HepG2 (cell line): ENCODE measurements at regions not wholly inside any gene's neighbourhood (a gene's known extent, or its start where the extent isn't known, plus 50 kb on each side); places are given as distances from the start of the nearest gene placed in this dataset.

Experiments used
- ATAC-seq: fragments of 200-7000 bp; cut with Tn5 transposase; 3 replicates; pipeline ENCODE4 v1.9.1; 2020; ENCODE audit warnings: mild to moderate bottlenecking, moderate library complexity
- BruUV-seq: library from RNA; stranded (reverse); fragments of 400-500 nt; replicated peaks from 2 replicates; lab custom pipeline; 2021; lab: Mats Ljungman, UMichigan
- CTCF ChIA-PET: fragments of 300-600 bp; formaldehyde crosslinking; extraction: SDS; loops from one replicate; lab custom pipeline; 2021; ENCODE audit warnings: low total read pairs, inconsistent platforms, low intra/inter-chr PET ratio; lab: Yijun Ruan, JAX
- POLR2A ChIA-PET: fragments of 350-600 bp; sonication (Branson Sonifier 250); formaldehyde crosslinking; loops from one replicate; lab custom pipeline; 2020; ENCODE audit warnings: antibody characterized with exemption, inconsistent platforms; lab: Yijun Ruan, JAX
- DNase-seq: peaks from one replicate; pipeline ENCODE4 v3.0.0-alpha.2; 2015; ENCODE audit warnings: low spot score
- FAIRE-seq: peaks from 3 replicates; lab custom pipeline; 2011; peaks lifted over from hg19 to GRCh38; lab: Jason Lieb, UNC
- H2AFZ ChIP-seq: one replicate; pipeline ENCODE4 v1.6.1; 2011; ENCODE audit warnings: low read length, inconsistent platforms
- H3K27ac ChIP-seq: fragments of 300-600 bp; 3 replicates; pipeline ENCODE4 v1.8.0; 2011; ENCODE audit warnings: mixed run types, mild to moderate bottlenecking, mixed read lengths, low read length, inconsistent platforms; ENCODE audit not compliant: insufficient read depth; ENCODE audit errors: extremely low read length
- H3K27me3 ChIP-seq, 2 experiments: fragments of 200-600 bp in 1 of 2; 2 replicates in 1 of 2; 3 replicates in 1 of 2; pipeline versions ENCODE4 v1.6.0 to v1.8.0; 2011; ENCODE audit warnings: low read length in 2 of 2, mild to moderate bottlenecking in 2 of 2, moderate library complexity in 2 of 2, inconsistent platforms in 1 of 2; ENCODE audit not compliant: insufficient read depth in 2 of 2, control insufficient read depth in 1 of 2
- H3K36me3 ChIP-seq, 2 experiments: fragments of 200-600 bp in 1 of 2; replicated peaks in 1 of 2; 2 replicates in 1 of 2; 3 replicates in 1 of 2; pipeline versions ENCODE4 v1.5.1 to v1.8.0; 2011; ENCODE audit warnings: low read length in 2 of 2, inconsistent platforms in 1 of 2; ENCODE audit not compliant: insufficient read depth in 2 of 2, control insufficient read depth in 1 of 2
- H3K4me1 ChIP-seq: 2 replicates; pipeline ENCODE4 v1.5.1; 2012; ENCODE audit warnings: low read length, inconsistent platforms; ENCODE audit not compliant: insufficient read depth
- H3K4me2 ChIP-seq: 2 replicates; pipeline ENCODE4 v1.6.0; 2011; ENCODE audit warnings: low read depth, low read length, inconsistent platforms
- H3K4me3 ChIP-seq, 3 experiments: fragments of 200-600 bp in 1 of 3; sonication (generic), shearing (Covaris generic) in 1 of 3; replicated peaks in 1 of 3; 2 replicates each; pipeline ENCODE4 v1.5.1; 2011 to 2016; ENCODE audit warnings: low read length in 3 of 3, inconsistent platforms in 2 of 3, low read depth in 2 of 3, mild to moderate bottlenecking in 2 of 3, control low read depth in 1 of 3, mixed read lengths in 1 of 3; ENCODE audit not compliant: insufficient read depth in 1 of 3
- H3K79me2 ChIP-seq: one replicate; pipeline ENCODE4 v1.6.1; 2011; ENCODE audit warnings: low read length, inconsistent platforms; ENCODE audit not compliant: insufficient read depth
- H3K9ac ChIP-seq: 2 replicates; pipeline ENCODE4 v1.6.0; 2011; ENCODE audit warnings: mild to moderate bottlenecking, low read depth, low read length, inconsistent platforms; ENCODE audit not compliant: insufficient read depth
- H3K9me3 ChIP-seq: 2 replicates; pipeline ENCODE4 v1.5.1; 2012; ENCODE audit warnings: mild to moderate bottlenecking, low read length
- H4K20me1 ChIP-seq: 2 replicates; pipeline ENCODE4 v1.6.0; 2011; ENCODE audit warnings: inconsistent platforms, mild to moderate bottlenecking, low read length, moderate library complexity; ENCODE audit not compliant: insufficient read depth
- AHDC1 ChIP-seq: sonication (generic); formaldehyde crosslinking; IDR thresholded peaks from 2 replicates; pipeline ENCODE4 v1.5.1; 2020; ENCODE audit warnings: mild to moderate bottlenecking, missing genetic modification reagents, borderline replicate concordance
- ATF2 ChIP-seq: sonication (generic); formaldehyde crosslinking; IDR thresholded peaks from 2 replicates; pipeline ENCODE4 v1.4.0; 2020; ENCODE audit warnings: missing genetic modification reagents
- ESRRA ChIP-seq: sonication (generic); formaldehyde crosslinking; IDR thresholded peaks from 2 replicates; pipeline ENCODE4 v1.5.1; 2020; ENCODE audit warnings: mild to moderate bottlenecking, low read depth, missing genetic modification reagents
- GATA4 ChIP-seq: sonication (generic); IDR thresholded peaks from 2 replicates; pipeline ENCODE4 v1.6.1; 2016; ENCODE audit warnings: antibody characterized with exemption, low read depth, borderline replicate concordance
- HMGA1 ChIP-seq: sonication (generic); formaldehyde crosslinking; conservative IDR thresholded peaks from 2 replicates; pipeline ENCODE4 v1.4.0; 2020; ENCODE audit warnings: missing genetic modification reagents
- YY1 ChIP-seq: IDR thresholded peaks from 2 replicates; pipeline ENCODE4 v1.6.1; 2011; ENCODE audit warnings: low read length, low read depth, moderate library complexity, mild to moderate bottlenecking; ENCODE audit not compliant: insufficient read depth, insufficient replicate concordance
- ZNF20 ChIP-seq: sonication (generic); formaldehyde crosslinking; IDR thresholded peaks from 2 replicates; pipeline ENCODE4 v1.4.0; 2020; ENCODE audit warnings: mild to moderate bottlenecking, moderate library complexity, missing genetic modification reagents
- ZNF317 ChIP-seq: sonication (generic); formaldehyde crosslinking; IDR thresholded peaks from 2 replicates; pipeline ENCODE4 v1.5.0; 2020; ENCODE audit warnings: mild to moderate bottlenecking, missing genetic modification reagents
- ZNF501 ChIP-seq: sonication (generic); formaldehyde crosslinking; IDR thresholded peaks from 2 replicates; pipeline ENCODE4 v1.5.1; 2020; ENCODE audit warnings: mild to moderate bottlenecking, moderate library complexity, missing genetic modification reagents
- ZNF543 ChIP-seq: sonication (generic); formaldehyde crosslinking; IDR thresholded peaks from 2 replicates; pipeline ENCODE4 v1.4.0; 2020; ENCODE audit warnings: mild to moderate bottlenecking, missing genetic modification reagents
- ZNF878 ChIP-seq: sonication (generic); formaldehyde crosslinking; IDR thresholded peaks from 2 replicates; pipeline ENCODE4 v1.8.1; 2023; ENCODE audit warnings: mild to moderate bottlenecking, missing genetic modification reagents, moderate library complexity
- WGBS: methylation state at CpG from one replicate; pipeline ENCODE4 v1.1.6; 2017; ENCODE audit warnings: low lambda C conversion rate; 5-methylcytosine and 5-hydroxymethylcytosine counted together
- in situ Hi-C: cut with HindIII; loops from 2 replicates; pipeline ENCODE4 v1.10.0; 2017; ENCODE audit warnings: low pct_unique_long_range_greater_than_20kb; ENCODE audit not compliant: extremely low pct_ligation_motif_present
- intact Hi-C: fragments of 100-400 bp; cut with micrococcal nuclease; formaldehyde crosslinking; loops from one replicate; pipeline ENCODE4 v1.10.0; 2022; ENCODE audit not compliant: unreplicated experiment
- TF ChIP-seq, protein P1 (sequence below), 2 experiments: IDR thresholded peaks; 2 replicates each; pipeline ENCODE4 v1.6.1; 2011 to 2012; ENCODE audit warnings: low read length in 2 of 2, borderline replicate concordance in 1 of 2, low read depth in 1 of 2, mild to moderate bottlenecking in 1 of 2, moderate library complexity in 1 of 2

DNA sequence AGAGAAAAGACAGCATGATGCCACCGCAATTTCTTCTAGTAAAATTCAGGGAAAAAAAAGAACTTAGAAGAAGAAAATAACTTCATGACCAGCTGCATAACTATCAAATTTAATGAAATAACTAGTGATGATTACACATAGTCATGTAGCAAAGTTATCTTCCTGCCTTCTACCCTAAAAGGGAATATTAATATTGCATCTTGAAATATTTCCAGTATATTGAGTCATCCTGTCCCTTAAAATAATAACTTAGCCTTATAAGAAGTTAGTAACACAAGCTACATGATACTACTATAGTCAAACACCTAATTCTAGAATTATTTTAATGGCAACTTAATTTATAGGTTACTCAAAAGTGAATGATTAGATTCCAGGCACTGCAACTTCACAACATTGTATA lies 289.2 kb downstream of the KLF12 start (continued):
- TF ChIP-seq, protein P1, sequence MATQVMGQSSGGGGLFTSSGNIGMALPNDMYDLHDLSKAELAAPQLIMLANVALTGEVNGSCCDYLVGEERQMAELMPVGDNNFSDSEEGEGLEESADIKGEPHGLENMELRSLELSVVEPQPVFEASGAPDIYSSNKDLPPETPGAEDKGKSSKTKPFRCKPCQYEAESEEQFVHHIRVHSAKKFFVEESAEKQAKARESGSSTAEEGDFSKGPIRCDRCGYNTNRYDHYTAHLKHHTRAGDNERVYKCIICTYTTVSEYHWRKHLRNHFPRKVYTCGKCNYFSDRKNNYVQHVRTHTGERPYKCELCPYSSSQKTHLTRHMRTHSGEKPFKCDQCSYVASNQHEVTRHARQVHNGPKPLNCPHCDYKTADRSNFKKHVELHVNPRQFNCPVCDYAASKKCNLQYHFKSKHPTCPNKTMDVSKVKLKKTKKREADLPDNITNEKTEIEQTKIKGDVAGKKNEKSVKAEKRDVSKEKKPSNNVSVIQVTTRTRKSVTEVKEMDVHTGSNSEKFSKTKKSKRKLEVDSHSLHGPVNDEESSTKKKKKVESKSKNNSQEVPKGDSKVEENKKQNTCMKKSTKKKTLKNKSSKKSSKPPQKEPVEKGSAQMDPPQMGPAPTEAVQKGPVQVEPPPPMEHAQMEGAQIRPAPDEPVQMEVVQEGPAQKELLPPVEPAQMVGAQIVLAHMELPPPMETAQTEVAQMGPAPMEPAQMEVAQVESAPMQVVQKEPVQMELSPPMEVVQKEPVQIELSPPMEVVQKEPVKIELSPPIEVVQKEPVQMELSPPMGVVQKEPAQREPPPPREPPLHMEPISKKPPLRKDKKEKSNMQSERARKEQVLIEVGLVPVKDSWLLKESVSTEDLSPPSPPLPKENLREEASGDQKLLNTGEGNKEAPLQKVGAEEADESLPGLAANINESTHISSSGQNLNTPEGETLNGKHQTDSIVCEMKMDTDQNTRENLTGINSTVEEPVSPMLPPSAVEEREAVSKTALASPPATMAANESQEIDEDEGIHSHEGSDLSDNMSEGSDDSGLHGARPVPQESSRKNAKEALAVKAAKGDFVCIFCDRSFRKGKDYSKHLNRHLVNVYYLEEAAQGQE (IDR thresholded peaks at IDR 0.05; ENCODE audit: borderline replicate concordance in 1 of 2, low read depth in 1 of 2, low read length in 2 of 2): no peak
- TF ChIP-seq ZNF543 (CRISPR knock-in tag): no peak
- TF ChIP-seq ZNF317 (CRISPR knock-in tag): no peak

DNA sequence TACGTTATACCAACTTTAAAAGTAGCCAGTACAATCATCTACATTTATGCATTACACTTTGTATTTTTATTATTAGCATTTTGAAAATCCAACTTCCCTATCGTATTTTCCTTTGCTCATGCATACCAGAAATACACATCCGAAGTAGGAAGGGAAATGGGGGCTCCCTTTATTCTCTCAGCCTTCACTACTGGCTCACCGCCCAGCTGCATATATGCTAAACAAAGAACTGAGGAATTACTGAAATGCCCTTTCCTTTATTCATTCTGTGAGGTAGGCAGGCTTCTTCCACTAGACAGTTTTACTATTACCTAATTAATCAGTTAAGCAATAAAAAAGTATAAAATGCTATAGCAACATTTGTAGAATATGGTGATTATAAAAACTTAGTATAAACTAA lies 291.6 kb downstream of the KLF12 start:
- WGBS: 68% methylated on average over 4 of the region's 4 CpGs
- no TSS peak for BruUV-seq
- CTCF ChIA-PET: no interaction called here
- no peaks in the 10 kb centered on the region for H3K79me2 ChIP-seq
- H3K4me2 ChIP-seq: no peak overlapping the region
- H3K36me3 ChIP-seq: 0 out of 5 replicates have a peak, but pooled peaks cover 0 to 3% of the 10 kb centered on the region in 2 experiments
- DNase-seq: no peak
- H2AFZ ChIP-seq: no peak overlapping the region
- no peaks in the 10 kb centered on the region for H4K20me1 ChIP-seq
- in situ Hi-C loops (loop anchor here (25.0 kb wide), 1 partner anchor 1370 kb away; no protein-coding TSS in a partner anchor), intact Hi-C loops (loop anchor here (10.0 kb wide), 1 partner anchor 802 kb away; no protein-coding TSS in a partner anchor)
- H3K9me3 ChIP-seq: no peaks in the 10 kb centered on the region
- POLR2A ChIA-PET: no interaction called here
- H3K27ac ChIP-seq: no peak overlapping the region
- H3K4me3 ChIP-seq: no peak overlapping the region
- FAIRE-seq: no peak
- no peak overlapping the region for H3K9ac ChIP-seq
- no peaks in the 10 kb centered on the region for H3K27me3 ChIP-seq
- no peak for ATAC-seq
- H3K4me1 ChIP-seq: no peaks in the 10 kb centered on the region
- TF ChIP-seq GATA4 (no peak), HMGA1 (no peak), ZNF501 (CRISPR knock-in tag) (no peak), ZNF878 (CRISPR knock-in tag) (no peak), YY1 (no peak), AHDC1 (no peak), ZNF20 (CRISPR knock-in tag) (no peak), ESRRA (CRISPR knock-in tag) (no peak), ATF2 (CRISPR knock-in tag) (no peak)
